Uterus (tissue), 3 donors: ENCODE measurements at regions not wholly inside any gene's neighbourhood (a gene's known extent, or its start where the extent isn't known, plus 50 kb on each side); places are given as distances from the start of the nearest gene placed in this dataset.

Experiments used
- DNase-seq, 2 donors: peaks; one replicate each; pipeline ENCODE4 v3.0.0-alpha.2; 2019 to 2020
- H3K27ac ChIP-seq, 2 donors: fragments of 200-600 bp; sonication (generic); 1 replicate in 1 of 2; 2 replicates in 1 of 2; pipeline ENCODE4 v1.5.1; 2016 to 2018
- H3K27me3 ChIP-seq, 2 donors: fragments of 200-600 bp; sonication (generic); one replicate each; pipeline ENCODE4 v1.5.1; 2018 to 2019; ENCODE audit warnings: control low read depth in 1 of 2
- H3K36me3 ChIP-seq, 2 donors: fragments of 200-600 bp; sonication (generic); one replicate each; pipeline ENCODE4 v1.5.1; 2019; ENCODE audit warnings: control low read depth in 1 of 2
- H3K4me1 ChIP-seq, 2 donors: fragments of 200-600 bp; sonication (generic); one replicate each; pipeline ENCODE4 v1.5.1; 2018 to 2019; ENCODE audit warnings: control low read depth in 1 of 2
- H3K4me3 ChIP-seq, 2 donors: fragments of 200-600 bp; sonication (generic); 1 replicate in 1 of 2; 2 replicates in 1 of 2; pipeline ENCODE4 v1.5.1; 2018 to 2019; ENCODE audit warnings: mild to moderate bottlenecking in 1 of 2
- H3K9me3 ChIP-seq, 2 donors: fragments of 200-600 bp; sonication (generic); one replicate each; pipeline ENCODE4 v1.5.1; 2019; ENCODE audit warnings: control low read depth in 1 of 2
- POLR2A ChIP-seq, 2 donors: fragments of 450-650 bp; IDR thresholded peaks; one replicate each; pipeline ENCODE4 v1.6.1; 2016; ENCODE audit warnings: antibody characterized with exemption in 2 of 2, mild to moderate bottlenecking in 1 of 2, moderate library complexity in 1 of 2
- intact Hi-C: fragments of 100-400 bp; cut with DNase I; formaldehyde crosslinking; loops from one replicate; pipeline ENCODE4 v1.15.1; 2023; ENCODE audit warnings: low total_unique reads
- TF ChIP-seq, protein P1 (sequence below), 4 experiments: fragments of 200-600 bp in 2 of 4; fragments of 450-650 bp in 2 of 4; sonication (generic) in 2 of 4; IDR thresholded peaks; one replicate each; pipeline ENCODE4 v1.5.1; 2016 to 2019; ENCODE audit warnings: antibody characterized with exemption in 4 of 4, mild to moderate bottlenecking in 2 of 4, moderate library complexity in 1 of 4
- donor health status: DM: yes; HTN: yes; CAD: no.

DNA sequence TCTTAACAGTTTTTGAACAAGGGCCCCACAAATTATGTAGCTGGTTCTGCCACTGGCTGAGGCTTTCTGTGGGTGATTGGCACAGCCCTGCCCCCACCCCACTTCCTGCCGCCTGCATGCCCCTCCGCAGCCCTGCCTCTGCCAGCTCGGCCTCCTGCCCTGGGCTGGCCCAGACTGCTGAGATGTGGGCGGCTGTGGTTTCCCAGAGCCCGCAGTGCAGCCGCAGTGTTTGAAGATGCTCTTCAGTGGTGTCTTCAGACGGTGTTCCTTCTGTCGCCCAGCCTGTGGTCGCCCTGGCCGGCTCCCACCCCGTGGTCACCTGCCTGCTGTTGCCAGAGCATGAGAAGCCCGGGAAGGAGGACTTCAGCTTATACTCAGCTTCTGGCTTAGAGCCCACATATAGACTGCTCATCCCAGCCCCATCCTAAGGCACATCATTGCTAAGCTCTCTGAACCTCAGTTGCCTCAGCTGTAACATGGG lies 154.3 kb downstream of the VEGFA start:
- no peaks in the 10 kb centered on the region for H3K9me3 ChIP-seq
- H3K4me1 ChIP-seq: no peaks in the 10 kb centered on the region
- no peak overlapping the region for H3K27ac ChIP-seq
- no peaks in the 10 kb centered on the region for H3K27me3 ChIP-seq
- H3K4me3 ChIP-seq: no peak overlapping the region
- no peaks in the 10 kb centered on the region for H3K36me3 ChIP-seq
- intact Hi-C loops: no loop called here
- TF ChIP-seq POLR2A (IDR thresholded peaks at IDR 0.05): no peak
- TF ChIP-seq, protein P1, sequence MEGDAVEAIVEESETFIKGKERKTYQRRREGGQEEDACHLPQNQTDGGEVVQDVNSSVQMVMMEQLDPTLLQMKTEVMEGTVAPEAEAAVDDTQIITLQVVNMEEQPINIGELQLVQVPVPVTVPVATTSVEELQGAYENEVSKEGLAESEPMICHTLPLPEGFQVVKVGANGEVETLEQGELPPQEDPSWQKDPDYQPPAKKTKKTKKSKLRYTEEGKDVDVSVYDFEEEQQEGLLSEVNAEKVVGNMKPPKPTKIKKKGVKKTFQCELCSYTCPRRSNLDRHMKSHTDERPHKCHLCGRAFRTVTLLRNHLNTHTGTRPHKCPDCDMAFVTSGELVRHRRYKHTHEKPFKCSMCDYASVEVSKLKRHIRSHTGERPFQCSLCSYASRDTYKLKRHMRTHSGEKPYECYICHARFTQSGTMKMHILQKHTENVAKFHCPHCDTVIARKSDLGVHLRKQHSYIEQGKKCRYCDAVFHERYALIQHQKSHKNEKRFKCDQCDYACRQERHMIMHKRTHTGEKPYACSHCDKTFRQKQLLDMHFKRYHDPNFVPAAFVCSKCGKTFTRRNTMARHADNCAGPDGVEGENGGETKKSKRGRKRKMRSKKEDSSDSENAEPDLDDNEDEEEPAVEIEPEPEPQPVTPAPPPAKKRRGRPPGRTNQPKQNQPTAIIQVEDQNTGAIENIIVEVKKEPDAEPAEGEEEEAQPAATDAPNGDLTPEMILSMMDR (IDR thresholded peaks at IDR 0.05): no peak
- peak in 1 of 2 donors; percentile 11 for DNase-seq

DNA sequence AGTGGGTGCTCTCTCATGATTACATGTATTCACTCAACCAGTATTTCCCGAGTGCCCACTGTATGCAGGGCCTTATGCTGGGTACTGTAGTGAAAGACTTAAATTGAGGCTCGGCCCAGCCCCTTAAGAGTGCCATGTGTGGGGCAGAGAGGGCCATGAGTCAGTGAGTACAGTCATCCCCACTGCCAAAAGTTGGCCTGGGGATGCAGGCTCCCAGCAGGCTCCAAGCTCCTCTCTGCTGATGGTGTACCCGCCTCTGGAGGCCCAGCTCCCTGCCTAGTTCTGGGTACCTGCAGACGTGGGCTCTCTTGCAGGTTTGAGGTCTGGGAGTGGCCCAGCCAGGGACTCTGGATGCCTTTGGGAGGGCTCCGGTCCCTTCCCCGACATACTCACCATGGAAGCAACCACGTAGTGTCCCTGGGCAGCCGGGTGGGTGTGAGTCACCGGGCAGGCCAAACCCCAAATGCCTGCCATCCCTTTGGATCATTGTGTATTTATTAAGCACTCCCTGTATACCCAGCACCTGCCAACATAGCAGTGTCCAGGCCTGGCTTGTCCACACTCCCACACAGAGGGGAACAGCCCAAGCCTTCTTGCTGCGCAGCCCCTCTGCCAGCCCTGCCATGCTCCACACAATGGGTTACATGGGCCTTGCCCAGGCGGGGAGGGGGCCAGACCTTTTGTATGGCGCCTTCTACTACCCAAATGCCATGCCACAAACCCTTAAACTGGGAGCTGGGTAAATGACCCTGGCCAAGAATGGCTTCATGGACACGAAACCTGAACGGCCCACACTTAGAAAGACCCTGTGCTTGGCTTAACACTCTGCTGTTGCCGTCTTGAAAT lies 153.6 kb downstream of the VEGFA start:
- Histone ChIP-seq H3K4me3 (no peak overlapping the region), H3K4me1 (no peaks in the 10 kb centered on the region), H3K27ac (no peak overlapping the region), H3K27me3 (no peaks in the 10 kb centered on the region), H3K9me3 (no peaks in the 10 kb centered on the region), H3K36me3 (no peaks in the 10 kb centered on the region)
- TF ChIP-seq, protein P1 (IDR thresholded peaks at IDR 0.05): no peak
- TF ChIP-seq POLR2A (IDR thresholded peaks at IDR 0.05): no peak
- no peak for DNase-seq
- intact Hi-C loops: no loop called here

DNA sequence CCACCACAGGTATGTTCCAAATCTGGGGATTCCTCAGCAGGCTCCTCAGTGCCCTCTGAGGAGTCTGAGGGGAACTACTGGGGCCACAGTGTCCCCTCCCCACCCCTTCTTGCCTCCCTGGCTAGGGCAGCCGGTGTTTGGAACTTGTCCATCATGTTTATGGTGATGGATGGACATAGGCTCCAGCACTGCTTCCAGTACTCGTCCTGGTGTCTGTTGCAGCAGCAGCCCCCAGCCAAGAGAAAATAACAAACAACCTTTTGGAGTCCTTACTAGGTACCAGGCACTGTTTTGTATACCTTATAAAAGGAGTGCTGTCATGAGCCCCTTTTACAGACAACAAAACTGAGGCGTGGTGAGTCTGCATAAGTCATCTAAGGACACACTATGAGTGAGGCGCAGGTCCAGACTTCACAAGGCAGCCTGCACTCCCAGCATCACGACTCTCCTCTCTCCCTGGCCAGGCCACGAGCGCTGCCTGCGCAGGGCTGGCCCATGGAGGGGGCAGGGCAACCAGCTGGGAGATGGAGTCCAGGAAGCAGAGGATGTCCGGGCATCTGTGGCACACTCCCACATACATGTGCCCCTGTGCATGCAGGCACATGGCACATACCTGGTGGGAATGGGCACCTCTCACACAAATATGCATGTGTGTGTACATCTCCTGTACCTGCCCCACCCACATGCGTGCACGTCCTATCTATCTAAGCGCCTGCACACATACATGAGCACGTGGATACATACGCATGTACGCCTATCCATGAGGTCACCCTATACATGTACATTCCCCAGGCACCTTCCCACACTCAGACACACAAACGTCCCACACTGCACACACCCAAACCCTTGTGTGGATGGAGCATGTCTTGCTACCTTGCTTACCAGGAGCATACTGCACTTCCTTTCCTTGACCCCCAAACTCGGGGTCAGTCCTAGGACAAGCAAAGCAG lies 152.7 kb downstream of the VEGFA start:
- TF ChIP-seq, protein P1 (IDR thresholded peaks at IDR 0.05): no peak
- no peak for TF ChIP-seq POLR2A (IDR thresholded peaks at IDR 0.05)
- no peaks in the 10 kb centered on the region for H3K9me3 ChIP-seq
- no peaks in the 10 kb centered on the region for H3K27me3 ChIP-seq
- intact Hi-C loops: no loop called here
- DNase-seq: no peak
- no peak overlapping the region for H3K4me3 ChIP-seq
- H3K36me3 ChIP-seq: no peaks in the 10 kb centered on the region
- H3K4me1 ChIP-seq: no peaks in the 10 kb centered on the region
- no peak overlapping the region for H3K27ac ChIP-seq

DNA sequence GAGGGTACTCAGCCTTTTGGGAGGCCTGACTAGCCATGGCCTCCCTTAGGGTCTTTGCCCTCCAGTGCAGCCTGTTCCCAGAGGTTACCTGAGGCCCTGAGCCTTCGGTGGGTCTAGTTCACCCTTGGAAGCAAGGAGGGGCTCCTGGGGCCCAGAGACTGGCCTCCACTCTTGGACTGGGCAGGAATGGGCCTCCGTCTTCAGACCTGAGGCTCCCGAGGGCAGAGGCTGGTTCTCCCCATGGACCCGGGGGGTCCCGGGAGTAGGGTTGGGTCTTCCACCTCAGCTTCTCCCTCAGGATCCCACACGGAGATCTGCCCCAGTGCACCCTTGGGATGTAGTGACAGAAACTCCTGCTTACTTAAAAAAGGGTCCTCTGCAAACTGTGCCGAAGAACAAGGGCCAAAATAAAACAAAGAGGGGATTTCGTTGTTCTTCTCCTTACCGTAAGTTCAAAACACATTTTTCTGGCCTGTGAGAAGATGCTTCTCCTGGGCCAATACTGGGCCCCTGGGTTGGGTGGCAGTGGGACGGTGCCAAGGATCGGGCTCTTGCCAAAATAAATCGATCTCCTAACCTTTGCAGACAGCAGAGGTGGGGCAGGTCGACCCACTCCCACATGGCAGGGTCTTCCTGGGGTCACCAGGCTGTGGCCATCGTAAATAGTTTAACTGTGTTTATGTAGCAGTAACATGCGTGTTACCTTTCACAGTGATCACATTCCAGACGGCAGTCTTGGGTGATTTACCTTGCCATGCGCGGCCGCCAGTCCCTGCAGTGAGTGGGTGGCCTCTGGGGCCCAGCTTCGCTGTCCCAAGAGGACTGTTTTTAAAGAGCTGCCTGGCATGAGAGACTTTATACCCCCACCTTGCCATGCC lies 151.8 kb downstream of the VEGFA start:
- Histone ChIP-seq H3K9me3 (no peaks in the 10 kb centered on the region), H3K36me3 (no peaks in the 10 kb centered on the region), H3K4me3 (no peak overlapping the region), H3K4me1 (no peaks in the 10 kb centered on the region), H3K27me3 (no peaks in the 10 kb centered on the region), H3K27ac (no peak overlapping the region)
- TF ChIP-seq, protein P1 (IDR thresholded peaks at IDR 0.05): no peak
- no peak for TF ChIP-seq POLR2A (IDR thresholded peaks at IDR 0.05)
- no peak for DNase-seq
- intact Hi-C loops: no loop called here
